GM18951 (cell line): ENCODE measurements at regions not wholly inside any gene's neighbourhood (a gene's known extent, or its start where the extent isn't known, plus 50 kb on each side); places are given as distances from the start of the nearest gene placed in this dataset.

Source experiments
- POLR2A ChIP-seq: IDR thresholded peaks from 4 replicates; pipeline ENCODE4 v1.6.1; 2011; ENCODE audit warnings: mild to moderate bottlenecking; ENCODE audit not compliant: insufficient read length, insufficient read depth; ENCODE audit errors: extremely low read depth
- in situ Hi-C: fragments of 300-500 bp; cut with MboI; formaldehyde crosslinking; loops from one replicate; pipeline ENCODE4 v1.12.0; 2022; ENCODE audit warnings: low sequenced_read_pairs, mixed read lengths, inconsistent platforms; ENCODE audit not compliant: unreplicated experiment

DNA sequence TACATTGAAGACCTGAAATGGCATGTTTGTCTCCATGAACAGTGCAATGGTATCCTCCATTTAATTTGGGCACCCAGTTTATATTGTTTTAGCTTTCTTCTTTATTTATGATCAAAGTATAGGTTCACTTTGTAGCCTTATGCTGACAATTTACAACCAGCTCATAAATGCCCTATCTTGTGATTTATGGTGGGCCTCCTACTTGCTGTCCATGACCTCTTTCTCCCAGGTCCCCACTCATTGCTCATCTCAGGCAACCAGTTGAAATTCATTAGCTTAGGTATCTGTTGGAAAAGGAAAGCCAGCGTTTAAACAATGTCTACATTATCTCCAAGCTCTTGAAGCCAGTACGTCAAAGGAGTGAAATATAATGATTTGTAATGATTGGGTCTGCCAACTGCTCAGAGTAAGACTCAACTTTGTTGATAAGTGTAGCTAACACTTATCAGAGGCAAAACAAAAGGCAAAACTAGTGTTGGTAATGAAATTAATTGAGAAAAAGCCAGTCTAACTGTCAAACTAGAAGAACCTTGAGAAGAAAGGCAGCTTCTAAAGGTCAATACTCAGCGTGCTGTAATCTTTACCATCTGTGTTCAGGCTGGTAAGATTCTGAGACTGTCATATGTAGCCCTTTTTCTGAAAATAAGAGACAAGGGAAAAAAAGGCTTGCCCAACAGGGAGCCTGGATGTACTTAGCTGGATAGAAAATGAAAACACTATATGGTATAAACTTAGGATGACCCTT lies 695.9 kb downstream of the EPHA4 start:
- no peak for TF ChIP-seq POLR2A

GRCh38 chr2:220877491-220877890 lies 694.6 kb downstream of the EPHA4 start:
- in situ Hi-C loops: no loop called here
- TF ChIP-seq POLR2A: no peak

More for the DNA sequence above, 695.9 kb downstream of the EPHA4 start:
- in situ Hi-C loops: no loop called here

DNA sequence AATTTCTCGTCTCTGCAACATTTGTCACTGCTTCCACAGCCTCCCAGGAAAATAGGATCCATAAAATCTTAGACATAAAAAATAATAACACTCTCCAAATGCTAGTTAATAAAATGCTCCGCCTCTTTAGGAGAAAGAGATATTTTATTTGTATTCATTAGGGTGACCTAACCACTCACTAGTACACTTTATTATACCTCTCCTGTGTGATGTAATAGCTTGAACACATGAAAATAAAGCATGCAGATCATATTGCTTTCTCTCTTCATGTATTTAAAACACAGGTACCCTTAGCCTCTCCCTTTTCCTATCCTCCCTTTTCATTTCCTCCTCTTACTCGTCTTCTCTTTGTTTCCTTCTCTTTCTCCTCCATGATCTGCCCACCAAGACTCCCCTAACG lies 694.2 kb downstream of the EPHA4 start:
- no peak for TF ChIP-seq POLR2A
- in situ Hi-C loops: no loop called here

DNA sequence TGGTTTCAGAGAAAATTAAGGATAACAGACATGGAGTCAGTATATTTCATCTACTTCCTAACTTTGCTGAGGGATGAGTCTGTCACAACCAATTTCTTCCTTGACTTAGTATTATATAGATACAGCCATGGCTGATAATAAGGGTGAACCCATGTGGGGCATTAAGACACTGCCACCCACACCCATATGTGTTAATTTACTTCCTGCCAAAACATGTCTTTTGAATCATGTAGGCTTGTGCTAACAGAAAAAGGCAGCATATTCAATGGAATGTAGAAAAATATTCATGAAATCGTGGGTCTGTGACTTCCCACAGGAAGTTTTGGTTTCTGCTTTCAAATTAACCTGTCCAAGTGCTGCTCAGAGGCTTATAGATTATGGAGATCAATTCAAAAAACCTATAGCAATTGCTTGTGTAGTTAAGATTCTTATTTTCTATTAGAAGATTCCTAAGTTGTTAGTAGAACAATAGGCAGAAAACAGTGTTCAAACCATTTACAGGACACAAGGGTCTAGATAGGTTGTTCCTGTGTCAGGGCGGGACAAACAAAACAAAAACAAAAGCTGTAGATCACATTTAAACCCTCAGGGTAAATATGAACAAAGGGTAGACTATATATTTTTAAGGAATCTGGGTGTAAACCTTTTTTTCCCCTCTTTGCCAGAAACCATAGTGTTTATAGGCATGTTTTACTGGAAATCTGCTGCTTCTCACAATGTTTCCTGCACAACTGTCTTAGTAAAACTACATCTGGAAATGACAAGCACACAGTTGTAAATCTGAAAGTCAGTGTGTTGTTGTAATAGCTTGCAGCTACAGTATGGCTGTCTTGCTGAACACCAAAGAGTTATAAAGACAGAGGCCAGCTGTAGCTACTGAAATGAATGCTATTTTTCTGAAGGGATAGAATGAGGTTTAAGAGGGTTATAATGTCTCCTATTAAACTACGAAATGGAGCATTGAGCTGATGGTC lies 691.2 kb downstream of the EPHA4 start:
- in situ Hi-C loops: no loop called here
- no peak for TF ChIP-seq POLR2A

DNA sequence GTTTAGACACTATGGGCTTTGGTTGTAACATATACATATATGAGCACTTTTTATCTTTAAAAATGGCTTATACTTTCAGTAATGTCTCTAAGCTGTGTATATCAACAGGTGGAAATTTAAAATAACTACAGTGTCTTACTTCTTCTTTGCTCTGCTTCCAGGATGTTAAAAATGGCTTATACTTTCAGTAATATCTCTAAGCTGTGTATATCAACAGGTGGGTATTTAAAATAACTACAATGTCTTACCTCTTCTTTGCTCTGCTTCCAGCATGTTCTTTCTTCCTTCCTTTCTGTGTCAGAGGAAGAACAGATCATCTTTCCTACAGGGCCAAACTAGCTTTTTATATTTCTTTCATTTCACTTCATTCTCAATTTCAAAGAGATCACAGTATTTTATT lies 689.6 kb downstream of the EPHA4 start:
- in situ Hi-C loops: no loop called here
- no peak for TF ChIP-seq POLR2A

- no peak for TF ChIP-seq POLR2A
- in situ Hi-C loops: no loop called here
Measured at GRCh38 chr2:220885593-220885992, 686.5 kb downstream of the EPHA4 start.

DNA sequence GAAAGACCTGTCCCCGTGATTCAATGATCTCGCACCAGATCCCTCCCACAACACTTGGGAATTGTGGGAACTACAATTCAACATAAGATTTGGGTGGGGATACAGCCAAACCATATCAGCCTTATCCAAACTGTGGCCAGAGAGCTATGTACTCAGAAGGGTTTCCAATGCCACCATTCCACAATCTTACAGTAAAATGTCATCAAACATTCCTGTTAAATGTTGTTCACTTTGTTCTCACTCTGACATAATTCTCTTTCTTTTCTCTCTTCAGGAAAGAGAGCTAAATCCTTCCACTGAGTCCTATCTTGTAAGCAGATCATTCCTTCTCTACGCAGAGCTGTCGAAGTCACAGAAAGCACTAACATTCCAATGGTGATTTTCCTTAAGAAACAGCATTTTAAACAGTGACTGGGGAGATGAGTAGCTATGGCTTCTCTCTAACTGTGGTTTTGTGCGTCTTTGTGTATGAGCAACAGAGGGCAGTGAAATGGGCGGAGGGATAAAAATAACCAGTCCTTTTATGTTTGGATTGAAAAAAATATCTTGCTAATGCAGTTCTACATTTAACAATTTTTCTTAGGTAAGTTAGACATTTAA lies 684.7 kb downstream of the EPHA4 start:
- in situ Hi-C loops: no loop called here
- TF ChIP-seq POLR2A: no peak

DNA sequence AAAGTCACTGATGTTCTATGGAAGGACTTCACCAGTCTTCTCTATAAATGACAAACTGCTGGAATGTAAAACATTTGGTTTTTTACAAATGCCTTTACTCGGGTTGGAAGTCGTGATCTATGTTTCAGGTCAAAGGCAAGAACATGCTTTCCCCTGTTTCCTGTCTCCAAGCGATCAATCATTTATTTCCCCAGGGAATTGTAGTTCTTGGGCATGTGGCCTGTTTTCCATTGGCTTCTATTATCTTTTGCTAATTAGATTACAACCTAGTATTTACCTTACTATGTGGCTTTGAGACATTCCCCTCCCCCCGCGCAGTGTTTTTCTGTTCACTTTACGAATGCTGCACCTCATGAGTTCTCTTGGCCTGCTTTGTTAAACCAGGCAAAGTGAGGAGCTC lies 684.2 kb downstream of the EPHA4 start:
- no peak for TF ChIP-seq POLR2A
- in situ Hi-C loops: no loop called here

DNA sequence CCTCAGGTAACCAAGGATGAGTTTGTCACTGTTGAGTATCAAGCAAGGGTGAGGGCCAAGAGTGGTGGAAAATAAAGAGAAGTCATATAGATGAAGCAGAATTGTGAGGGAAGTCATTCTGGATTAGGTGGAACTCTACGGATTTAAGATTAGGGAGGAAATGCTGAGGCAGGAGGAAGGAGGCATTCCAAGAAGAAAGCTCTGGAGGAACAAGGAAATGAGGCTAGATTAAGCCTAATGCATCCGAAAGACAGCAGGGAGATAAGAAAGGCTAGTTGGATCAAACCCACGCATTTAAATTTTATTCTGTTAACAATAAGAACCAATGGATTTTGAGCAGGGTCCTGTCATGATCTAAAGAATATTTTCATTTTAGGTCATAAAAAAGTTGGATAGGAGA lies 681.2 kb downstream of the EPHA4 start:
- no peak for TF ChIP-seq POLR2A
- in situ Hi-C loops: no loop called here

DNA sequence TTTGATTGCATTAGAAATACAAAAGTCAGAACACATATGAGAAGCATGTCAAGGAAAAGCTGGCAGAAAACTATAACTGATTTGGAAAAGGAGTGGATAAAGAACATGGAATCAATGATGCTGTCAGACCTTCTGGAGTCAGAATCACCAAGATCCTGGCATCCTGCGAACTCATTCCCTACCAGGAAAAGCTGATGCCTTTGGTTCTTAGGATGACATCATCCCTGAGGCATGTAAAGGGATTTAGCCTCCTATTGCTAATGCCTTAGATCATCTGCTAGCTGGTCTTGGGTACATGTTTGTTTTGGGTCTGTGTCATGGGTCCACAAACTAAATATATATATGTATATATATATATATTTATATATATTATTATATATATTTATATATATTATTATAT lies 680.7 kb downstream of the EPHA4 start:
- no peak for TF ChIP-seq POLR2A
- in situ Hi-C loops: no loop called here

- in situ Hi-C loops: no loop called here
- TF ChIP-seq POLR2A: no peak
Measured at GRCh38 chr2:220892018-220892634, 680.0 kb downstream of the EPHA4 start.

DNA sequence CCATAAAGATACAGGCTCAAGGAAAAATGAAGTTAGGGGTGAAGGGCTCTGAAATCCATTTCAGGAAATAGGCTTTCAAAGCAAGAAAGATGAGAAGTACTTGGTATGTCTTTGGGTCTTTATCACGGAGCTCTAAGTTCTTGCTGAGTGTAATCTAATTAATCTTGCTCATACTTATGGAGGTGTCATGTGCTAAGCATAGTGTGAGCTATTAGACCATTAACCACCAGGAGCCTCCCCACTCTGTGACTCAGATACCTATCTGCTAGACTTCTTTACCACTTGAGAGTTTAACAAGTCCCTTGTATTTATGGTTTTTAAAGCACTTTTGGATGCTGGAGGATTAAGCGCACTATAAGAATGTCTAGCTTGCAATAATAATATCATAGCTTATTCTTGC lies 678.7 kb downstream of the EPHA4 start:
- TF ChIP-seq POLR2A: no peak
- in situ Hi-C loops: no loop called here

GRCh38 chr2:220894069-220894468 lies 678.0 kb downstream of the EPHA4 start:
- in situ Hi-C loops: no loop called here
- TF ChIP-seq POLR2A: no peak

DNA sequence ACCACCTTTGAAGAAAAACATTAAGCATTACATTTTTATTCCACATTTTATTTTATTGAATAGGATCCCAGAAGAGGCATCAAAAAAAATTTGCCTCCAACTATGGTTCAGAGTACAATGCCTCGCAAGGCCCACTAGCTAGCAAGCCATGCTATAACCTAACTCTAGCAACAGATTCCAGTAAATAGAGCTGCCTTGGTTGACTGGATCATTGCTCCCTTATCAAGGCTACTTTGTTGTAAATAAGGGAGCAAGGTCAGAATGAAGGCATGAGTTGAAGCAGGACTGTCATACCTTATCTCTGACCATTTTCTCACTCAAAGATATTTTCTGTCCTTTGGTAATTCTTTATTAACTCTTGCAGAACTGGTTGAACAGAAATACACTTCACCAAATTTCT lies 672.6 kb downstream of the EPHA4 start:
- no peak for TF ChIP-seq POLR2A
- in situ Hi-C loops: no loop called here
